ENCODE measurements at regions not wholly inside any gene's neighbourhood (a gene's known extent, or its start where the extent isn't known, plus 50 kb on each side); places are given as distances from the start of the nearest gene placed in this dataset.

DNA sequence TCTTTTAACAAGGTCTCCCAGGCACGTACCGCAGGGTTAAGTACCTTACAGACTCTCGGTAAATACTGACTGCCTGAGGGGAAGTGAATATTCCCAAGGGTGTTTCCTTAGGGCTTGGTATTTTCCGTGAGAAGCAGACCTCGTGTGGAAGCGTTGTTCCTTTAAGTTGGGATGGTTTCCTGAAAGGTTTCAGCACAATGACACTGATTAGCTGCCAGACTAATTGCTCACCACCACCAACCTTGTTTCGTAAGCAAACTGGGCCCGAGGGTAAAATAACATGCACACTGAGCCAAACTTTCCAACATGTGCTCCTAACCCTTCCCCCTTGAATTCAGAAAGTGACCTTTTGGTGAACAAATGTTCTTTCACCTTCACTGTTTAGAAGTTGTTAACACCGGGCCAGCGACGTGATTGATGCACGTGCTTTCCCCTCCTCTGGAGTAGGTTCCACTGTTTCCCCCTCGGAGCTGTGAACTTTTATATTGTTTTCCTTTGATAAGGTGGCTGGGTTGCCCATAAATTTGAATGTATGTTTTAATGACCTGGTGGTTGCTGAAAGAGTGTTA lies 128.1 kb upstream of the RPS23 start:
- Histone ChIP-seq H3K27me3 (no peaks in the 10 kb centered on the region), H3K4me1 (no peaks in the 10 kb centered on the region; the same call in 1 of the 2 replicates), H3K9me3 (replicated peaks) (0 out of 2 replicates have a peak, but pooled peaks cover 6% of the 10 kb centered on the region), H3K4me3 (peak overlapping the region; percentile 1; the same call in 1 of the 2 replicates), H3K36me3 (no peaks in the 10 kb centered on the region), H3K27ac (no peak overlapping the region)
- peak; percentile 11 to 45 for DNase-seq

DNA sequence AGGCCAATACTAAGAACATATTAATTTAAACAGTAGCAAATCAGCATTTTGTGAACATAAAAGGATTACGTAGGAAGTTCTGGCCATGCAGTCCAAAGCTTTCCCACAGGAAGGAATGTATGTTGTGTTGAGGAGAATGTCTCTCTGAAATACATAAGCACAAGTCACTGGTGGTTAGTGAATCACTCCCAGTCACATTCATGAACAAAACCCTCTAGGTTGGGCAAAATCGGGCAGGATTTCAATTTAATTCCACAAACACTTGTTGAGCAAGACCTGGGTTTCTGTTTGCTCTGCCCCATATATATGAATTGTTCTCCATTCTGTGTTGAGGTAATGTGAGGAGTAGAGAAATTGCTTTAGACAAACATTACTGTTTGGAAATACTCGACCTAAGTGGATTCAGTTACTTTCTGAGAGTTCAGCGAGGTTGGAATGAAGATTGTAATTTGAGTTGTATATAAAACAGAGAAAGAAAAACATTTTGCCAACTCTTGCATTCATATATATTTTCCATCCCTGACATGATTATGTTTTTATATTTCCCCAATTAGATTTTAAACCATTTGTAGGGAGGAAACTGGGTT lies 127.6 kb upstream of the RPS23 start:
- no peak overlapping the region for H3K27ac ChIP-seq
- H3K27me3 ChIP-seq, result no peaks in the 10 kb centered on the region
- H3K4me1 ChIP-seq, result no peaks in the 10 kb centered on the region; the same call in 1 of the 2 replicates
- peak overlapping the region; percentile 1; the same call in 1 of the 2 replicates for H3K4me3 ChIP-seq
- peak in 1 of 2 experiments; percentile 10 for DNase-seq
- H3K9me3 ChIP-seq (replicated peaks), result 0 out of 2 replicates have a peak, but pooled peaks cover 6% of the 10 kb centered on the region
- no peaks in the 10 kb centered on the region for H3K36me3 ChIP-seq

DNA sequence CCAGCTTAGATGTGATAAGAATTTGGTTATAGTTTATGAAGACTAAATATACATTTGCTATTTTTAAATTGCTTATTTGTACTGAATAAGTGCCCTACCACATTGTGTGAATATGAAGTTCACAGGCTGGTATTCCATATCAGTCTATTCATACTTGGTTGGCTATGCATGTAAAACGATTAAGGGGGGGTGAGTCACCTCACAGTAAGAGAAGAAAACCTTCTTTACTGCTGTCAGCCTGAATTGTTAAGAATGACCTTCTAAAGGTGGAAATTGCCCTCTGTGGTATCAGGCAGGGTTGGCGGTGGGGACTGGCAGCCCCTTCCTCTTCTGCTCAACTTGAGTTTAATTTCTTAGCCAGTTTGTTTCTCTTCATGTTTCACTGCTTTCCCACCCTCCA lies 127.0 kb upstream of the RPS23 start:
- Histone ChIP-seq H3K4me3 (no peak overlapping the region), H3K36me3 (no peaks in the 10 kb centered on the region), H3K27ac (no peak overlapping the region), H3K9me3 (replicated peaks) (0 out of 2 replicates have a peak, but pooled peaks cover 6% of the 10 kb centered on the region), H3K27me3 (no peaks in the 10 kb centered on the region), H3K4me1 (no peaks in the 10 kb centered on the region; the same call in 1 of the 2 replicates)
- no peak for DNase-seq

DNA sequence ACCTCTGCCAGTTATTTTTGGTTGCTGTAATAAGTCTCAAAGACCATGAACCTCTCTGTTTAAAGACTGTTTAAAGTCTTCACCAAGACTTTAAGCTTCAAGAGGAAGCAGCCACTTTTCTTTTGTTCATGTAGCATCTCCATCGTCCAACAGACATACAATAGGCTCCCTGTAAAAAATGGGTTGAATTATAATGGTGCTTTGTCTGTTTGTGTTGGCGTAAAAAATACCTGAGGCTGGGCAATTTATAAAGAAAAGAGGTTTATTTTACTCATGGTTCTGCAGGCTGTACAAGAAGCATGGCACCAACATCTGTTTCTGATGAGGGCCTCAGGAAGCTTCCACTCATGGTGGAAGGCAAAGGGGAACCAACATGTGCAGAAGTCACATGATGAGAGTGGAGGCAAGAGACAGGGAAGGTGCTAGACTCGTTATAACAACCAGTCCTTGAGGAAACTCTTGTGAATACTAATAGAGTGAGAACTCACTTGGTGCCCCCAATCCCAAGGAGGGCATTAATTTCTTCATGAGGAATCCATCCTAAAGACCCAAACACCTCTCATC lies 126.3 kb upstream of the RPS23 start:
- H3K36me3 ChIP-seq, result no peaks in the 10 kb centered on the region
- no peak overlapping the region for H3K4me3 ChIP-seq
- H3K27me3 ChIP-seq, result no peaks in the 10 kb centered on the region
- no peaks in the 10 kb centered on the region; the same call in 1 of the 2 replicates for H3K4me1 ChIP-seq
- no peak overlapping the region for H3K27ac ChIP-seq
- DNase-seq, result no peak
- H3K9me3 ChIP-seq (replicated peaks), result 0 out of 2 replicates have a peak, but pooled peaks cover 6% of the 10 kb centered on the region

DNA sequence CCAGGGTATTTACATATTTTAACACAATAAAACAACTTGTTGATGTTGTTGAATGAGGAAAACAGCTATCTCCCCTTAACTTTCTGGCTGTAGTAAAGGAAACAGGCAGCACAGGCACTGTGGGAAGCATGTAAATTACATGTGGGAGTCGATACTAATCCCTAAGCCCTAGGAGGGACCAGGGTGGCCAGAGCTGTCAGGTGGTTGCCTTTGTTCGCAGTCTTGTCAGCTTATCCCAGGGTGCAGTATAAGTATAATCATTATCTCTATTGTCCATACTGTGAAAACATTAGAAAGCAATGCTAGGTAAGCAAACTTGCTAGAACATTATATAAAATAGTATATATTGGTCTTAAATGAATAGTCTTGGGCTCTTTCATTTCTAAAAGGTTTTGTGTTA lies 125.6 kb upstream of the RPS23 start:
- no peak for DNase-seq
- 0 out of 2 replicates have a peak, but pooled peaks cover 6% of the 10 kb centered on the region for H3K9me3 ChIP-seq (replicated peaks)
- no peak overlapping the region for H3K27ac ChIP-seq
- H3K4me1 ChIP-seq, result no peaks in the 10 kb centered on the region; the same call in 1 of the 2 replicates
- no peaks in the 10 kb centered on the region for H3K36me3 ChIP-seq
- no peak overlapping the region for H3K4me3 ChIP-seq
- H3K27me3 ChIP-seq, result no peaks in the 10 kb centered on the region

DNA sequence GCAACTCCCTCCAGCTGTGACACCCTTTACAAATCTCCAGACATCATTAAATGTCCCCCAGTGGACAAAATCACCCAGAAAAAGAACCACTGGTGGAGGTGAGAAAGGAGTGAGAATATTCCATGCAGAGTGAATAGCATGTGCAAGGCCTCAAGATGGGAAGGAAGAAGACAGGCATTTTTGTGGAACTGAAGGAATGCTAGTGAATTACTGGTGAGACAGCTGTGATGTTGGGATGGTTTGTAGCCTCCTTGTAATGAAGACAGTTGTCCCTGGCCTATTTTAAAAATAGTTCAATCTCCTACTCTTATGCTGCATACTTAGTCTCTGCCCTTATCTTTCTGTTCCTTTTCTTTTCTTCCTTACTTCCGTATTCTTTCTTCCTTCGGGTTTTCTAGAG lies 124.9 kb upstream of the RPS23 start:
- no peaks in the 10 kb centered on the region; the same call in 1 of the 2 replicates for H3K4me1 ChIP-seq
- no peaks in the 10 kb centered on the region for H3K36me3 ChIP-seq
- 0 out of 2 replicates have a peak, but pooled peaks cover 6% of the 10 kb centered on the region for H3K9me3 ChIP-seq (replicated peaks)
- DNase-seq, result no peak
- H3K27me3 ChIP-seq, result no peaks in the 10 kb centered on the region
- H3K27ac ChIP-seq, result no peak overlapping the region
- H3K4me3 ChIP-seq, result no peak overlapping the region

DNA sequence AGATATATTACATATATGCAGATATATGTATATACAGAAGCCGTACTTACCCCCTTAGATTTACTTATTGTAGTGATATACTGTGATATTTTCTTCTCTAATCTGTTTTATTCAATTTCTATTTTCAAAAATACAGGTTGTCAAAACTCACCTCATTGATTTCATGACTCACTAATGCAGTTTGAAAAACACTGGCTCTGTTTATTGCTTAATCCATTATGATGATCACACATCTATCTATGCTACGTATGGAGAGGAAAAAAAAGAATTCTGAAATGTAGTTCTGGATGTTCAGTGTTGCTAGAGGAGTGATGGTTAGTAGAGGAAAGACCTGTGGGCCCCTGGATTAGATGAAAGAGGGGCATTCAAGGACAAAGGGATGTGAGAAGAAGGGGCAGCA lies 121.0 kb upstream of the RPS23 start:
- Histone ChIP-seq H3K27me3 (no peaks in the 10 kb centered on the region), H3K9me3 (replicated peaks) (0 out of 2 replicates have a peak, but pooled peaks cover 1% of the 10 kb centered on the region), H3K27ac (no peak overlapping the region), H3K4me1 (peaks cover 8% of the 10 kb centered on the region), H3K4me3 (no peak overlapping the region), H3K36me3 (no peaks in the 10 kb centered on the region)
- no peak for DNase-seq

DNA sequence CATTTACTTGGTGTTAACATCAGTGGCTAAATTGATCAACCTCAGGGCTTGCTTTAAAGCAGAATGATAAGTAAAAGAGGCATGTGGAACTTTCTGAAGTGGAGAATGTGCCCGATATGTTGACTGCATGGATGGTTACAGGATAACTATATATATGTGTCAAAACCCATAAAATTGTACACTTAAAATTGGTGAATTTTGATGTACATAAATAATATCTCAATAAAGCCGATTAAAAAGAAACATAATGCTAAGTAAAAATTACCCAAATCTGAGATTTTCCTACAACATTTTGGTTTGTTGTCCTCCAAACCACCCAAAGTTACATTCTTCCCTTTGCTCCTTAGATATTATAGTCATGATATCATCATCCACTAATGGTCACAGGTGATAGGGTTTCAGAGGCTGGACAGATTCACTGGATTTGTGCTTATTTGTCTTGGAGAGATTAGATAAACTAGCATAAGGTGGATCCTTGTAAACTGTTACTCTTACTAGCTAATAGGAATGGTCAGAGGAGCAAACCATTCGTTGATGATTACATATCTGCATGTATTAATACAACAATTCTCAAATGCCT lies 119.7 kb upstream of the RPS23 start:
- Histone ChIP-seq H3K4me3 (no peak overlapping the region), H3K4me1 (peaks cover 8% of the 10 kb centered on the region), H3K27me3 (no peaks in the 10 kb centered on the region), H3K36me3 (no peaks in the 10 kb centered on the region), H3K9me3 (replicated peaks) (no peaks in the 10 kb centered on the region), H3K27ac (no peak overlapping the region)
- no peak for DNase-seq

DNA sequence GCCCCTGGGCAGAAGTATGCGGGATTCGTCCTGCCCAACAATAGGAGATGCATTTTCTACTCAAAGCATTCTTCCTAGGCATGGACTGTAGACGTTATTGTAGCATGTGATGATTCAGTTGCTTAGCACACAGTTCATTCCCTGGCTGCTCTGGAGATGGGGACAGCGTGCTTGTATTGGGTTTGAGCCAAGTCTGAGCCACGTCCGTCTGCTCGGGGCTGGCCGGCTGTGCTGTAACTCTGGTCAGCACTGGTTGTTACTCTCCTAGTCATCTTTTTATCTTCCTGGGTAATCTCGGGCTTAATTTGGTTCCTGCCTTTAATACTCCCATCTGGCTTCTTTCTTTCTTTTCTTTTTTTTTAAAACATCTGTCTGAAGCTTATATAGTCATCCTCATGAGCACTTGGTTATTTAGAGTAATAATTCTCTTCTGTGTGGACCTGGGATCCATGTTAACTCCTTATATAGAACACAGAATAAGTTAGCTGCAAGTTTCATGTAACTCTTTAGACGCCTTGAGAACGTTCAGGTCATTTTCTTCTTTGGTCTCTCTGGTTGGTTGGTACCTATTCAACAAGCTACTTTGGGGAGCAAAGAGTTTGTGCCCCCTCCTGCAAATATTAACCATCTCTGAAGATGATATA lies 118.8 kb upstream of the RPS23 start:
- no peak overlapping the region for H3K4me3 ChIP-seq

DNA sequence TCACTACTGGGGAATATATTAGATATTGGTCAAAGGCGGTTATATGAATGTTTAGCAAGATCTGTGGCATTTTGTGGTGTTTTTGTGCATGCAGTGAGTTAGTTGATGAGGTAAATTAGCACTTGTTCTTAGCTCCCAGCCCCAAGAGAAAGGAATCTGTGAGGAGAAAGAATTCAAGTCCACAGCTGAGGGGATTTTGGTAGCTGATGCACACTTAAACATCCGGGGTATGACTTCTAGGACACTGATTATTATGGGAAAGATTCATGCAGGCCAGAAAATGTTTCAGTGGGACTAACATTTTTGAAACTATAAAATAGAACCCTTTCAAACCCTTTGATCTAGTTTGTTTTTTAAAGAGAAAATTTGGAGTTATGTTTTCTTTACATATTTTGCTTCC lies 118.2 kb upstream of the RPS23 start:
- Histone ChIP-seq H3K4me3 (no peak overlapping the region), H3K9me3 (replicated peaks) (no peaks in the 10 kb centered on the region), H3K27me3 (no peaks in the 10 kb centered on the region), H3K27ac (peak overlapping the region; percentile 9; the same call in 1 of the 2 replicates), H3K36me3 (no peaks in the 10 kb centered on the region), H3K4me1 (peaks cover 8% of the 10 kb centered on the region)
- DNase-seq, result no peak

More for the DNA sequence above, 118.8 kb upstream of the RPS23 start:
- Histone ChIP-seq H3K27me3 (no peaks in the 10 kb centered on the region), H3K36me3 (no peaks in the 10 kb centered on the region), H3K9me3 (replicated peaks) (no peaks in the 10 kb centered on the region), H3K27ac (peak overlapping the region; percentile 9; the same call in 1 of the 2 replicates), H3K4me1 (peaks cover 8% of the 10 kb centered on the region)
- peak; percentile 79 to 80 for DNase-seq

DNA sequence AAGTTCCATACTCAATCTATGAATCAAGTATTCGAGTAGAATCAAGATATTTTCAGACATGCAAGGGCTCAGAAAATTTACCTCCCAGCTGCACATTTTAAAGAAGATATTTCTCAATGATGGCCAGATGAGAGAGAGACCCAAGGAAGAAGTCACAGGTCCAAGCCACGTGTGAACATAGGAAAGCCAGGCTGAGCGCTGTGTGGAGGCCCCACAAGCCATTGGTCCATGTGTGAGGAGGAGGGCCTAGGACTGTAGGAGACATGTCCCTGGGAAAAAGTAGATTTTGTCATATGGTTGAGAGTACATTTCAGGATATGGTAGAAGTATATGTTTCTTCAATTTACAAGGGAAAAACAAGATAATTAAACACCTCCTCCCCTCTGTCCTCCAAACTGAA lies 115.8 kb upstream of the RPS23 start:
- H3K4me1 ChIP-seq, result peaks cover 9% of the 10 kb centered on the region
- no peaks in the 10 kb centered on the region for H3K9me3 ChIP-seq (replicated peaks)
- no peaks in the 10 kb centered on the region for H3K36me3 ChIP-seq
- DNase-seq, result no peak
- no peak overlapping the region for H3K27ac ChIP-seq
- no peaks in the 10 kb centered on the region for H3K27me3 ChIP-seq
- H3K4me3 ChIP-seq, result no peak overlapping the region

DNA sequence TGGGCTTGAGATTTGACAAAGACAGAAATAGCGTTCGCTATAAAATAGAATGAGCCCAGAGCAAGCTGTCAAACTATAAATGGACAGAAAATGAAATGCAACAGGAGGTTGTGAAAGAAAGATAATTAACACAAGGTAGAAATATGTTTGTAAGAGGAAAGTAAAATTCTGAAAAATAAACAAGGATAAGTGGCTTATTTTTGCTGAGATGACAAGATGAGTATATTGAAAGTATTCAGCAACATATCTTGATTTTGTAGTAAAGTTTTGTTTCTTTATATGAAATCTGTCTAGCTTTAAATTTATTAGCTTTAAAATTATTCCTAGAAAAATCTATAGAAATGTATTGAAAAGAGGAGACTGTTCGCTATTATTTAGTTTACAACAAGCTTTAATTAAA lies 111.9 kb upstream of the RPS23 start:
- Histone ChIP-seq H3K9me3 (replicated peaks) (no peaks in the 10 kb centered on the region), H3K36me3 (no peaks in the 10 kb centered on the region)

DNA sequence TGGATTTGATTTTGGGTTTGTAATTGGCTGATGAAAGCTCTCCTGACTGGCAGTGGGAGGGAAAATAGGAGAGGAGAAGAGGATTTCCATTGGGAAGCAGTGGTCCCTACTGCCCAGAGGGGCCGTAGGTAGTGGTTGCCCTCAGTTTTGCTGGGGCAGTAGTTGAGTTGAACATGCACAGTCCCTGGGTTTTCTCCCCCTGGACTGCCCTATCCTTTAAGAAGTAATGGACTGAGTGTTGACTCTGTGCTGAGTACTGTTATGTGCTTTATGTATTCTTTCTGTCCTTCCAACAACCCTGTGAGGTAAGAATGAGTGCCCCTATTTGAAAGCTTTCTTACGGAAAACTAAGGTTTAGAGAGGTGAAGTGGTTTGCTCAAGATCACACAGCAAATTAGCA lies 111.2 kb upstream of the RPS23 start:
- H3K27ac ChIP-seq, result no peak overlapping the region
- H3K9me3 ChIP-seq (replicated peaks), result no peaks in the 10 kb centered on the region
- no peak overlapping the region for H3K4me3 ChIP-seq
- no peak for DNase-seq
- no peaks in the 10 kb centered on the region for H3K36me3 ChIP-seq
- H3K27me3 ChIP-seq, result no peaks in the 10 kb centered on the region
- peaks cover 17% of the 10 kb centered on the region for H3K4me1 ChIP-seq

More for the DNA sequence above, 111.9 kb upstream of the RPS23 start:
- Histone ChIP-seq H3K4me1 (peaks cover 17% of the 10 kb centered on the region), H3K27me3 (no peaks in the 10 kb centered on the region), H3K4me3 (no peak overlapping the region), H3K27ac (no peak overlapping the region)
- DNase-seq, result no peak

DNA sequence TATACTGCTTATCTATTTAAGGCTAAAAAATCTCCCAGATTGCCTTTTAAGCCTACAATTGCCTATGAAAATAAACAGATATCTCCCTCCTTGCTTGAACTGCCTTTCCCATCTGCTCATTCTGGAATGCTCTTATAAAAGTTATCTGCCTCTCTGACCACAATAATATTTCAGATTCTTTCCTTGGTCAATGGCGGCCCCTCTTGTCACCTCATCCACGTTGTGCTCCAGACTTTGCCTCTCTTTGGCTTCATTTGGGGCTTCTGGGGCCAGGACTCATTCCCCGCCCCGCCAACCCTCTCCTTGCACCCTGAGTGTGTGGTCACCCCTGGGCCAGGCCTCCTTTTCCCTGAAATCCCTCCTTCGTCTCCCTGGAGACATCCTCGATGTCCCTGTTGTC lies 110.0 kb upstream of the RPS23 start:
- Histone ChIP-seq H3K36me3 (no peaks in the 10 kb centered on the region), H3K4me1 (peaks cover 17% of the 10 kb centered on the region), H3K4me3 (no peak overlapping the region), H3K27me3 (no peaks in the 10 kb centered on the region), H3K27ac (no peak overlapping the region), H3K9me3 (replicated peaks) (no peaks in the 10 kb centered on the region)
- peak in 1 of 2 experiments; percentile 21 for DNase-seq

DNA sequence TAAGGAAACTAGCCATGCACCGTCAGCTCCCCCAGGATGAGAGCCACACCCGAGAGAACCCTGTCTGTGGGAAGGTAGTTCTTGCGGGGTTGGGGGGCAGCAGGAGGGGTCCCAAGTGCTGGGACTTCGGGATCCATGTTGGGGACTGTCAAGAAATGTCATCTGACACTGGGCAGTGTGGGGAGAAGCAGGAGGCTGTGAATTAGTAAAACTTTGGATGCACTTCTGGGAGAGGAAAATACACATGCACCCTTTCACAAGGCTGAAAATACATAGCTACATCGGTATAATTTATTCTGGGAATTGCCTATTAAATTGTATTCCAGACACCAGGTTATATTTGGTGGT lies 109.6 kb upstream of the RPS23 start:
- DNase-seq, result peak in 1 of 2 experiments; percentile 6
- H3K4me3 ChIP-seq, result no peak overlapping the region
- H3K27me3 ChIP-seq, result no peaks in the 10 kb centered on the region
- peaks cover 17% of the 10 kb centered on the region for H3K4me1 ChIP-seq
- no peaks in the 10 kb centered on the region for H3K36me3 ChIP-seq
- no peaks in the 10 kb centered on the region for H3K9me3 ChIP-seq (replicated peaks)
- H3K27ac ChIP-seq, result no peak overlapping the region

All from SJCRH30 (cell line).